ENCODE measurements at regions not wholly inside any gene's neighbourhood (a gene's known extent, or its start where the extent isn't known, plus 50 kb on each side); places are given as distances from the start of the nearest gene placed in this dataset.

GRCh38 chr10:64494901-64495300, 973.7 kb downstream of the REEP3 start:
- no peak for TF ChIP-seq ZNF8 (CRISPR knock-in tag; IDR thresholded peaks at IDR 0.05)
- no peak for TF ChIP-seq CSRNP3 (CRISPR knock-in tag; IDR thresholded peaks at IDR 0.05)
- no peak for TF ChIP-seq CREB5 (CRISPR knock-in tag; IDR thresholded peaks at IDR 0.05; ENCODE audit: low read depth)
- no peak for TF ChIP-seq ZNF70 (CRISPR knock-in tag; IDR thresholded peaks at IDR 0.05)
- no peak for TF ChIP-seq PATZ1 (CRISPR knock-in tag; IDR thresholded peaks at IDR 0.05; ENCODE audit: borderline replicate concordance)
- no peak for TF ChIP-seq POU6F1 (CRISPR knock-in tag; IDR thresholded peaks at IDR 0.05; ENCODE audit: borderline replicate concordance, low read depth)
- no peak for TF ChIP-seq ARNTL (CRISPR knock-in tag; IDR thresholded peaks at IDR 0.05; ENCODE audit: borderline replicate concordance, low read depth)
- no peak for TF ChIP-seq ZFP30 (CRISPR knock-in tag; IDR thresholded peaks at IDR 0.05)
- TF ChIP-seq CSDC2 (CRISPR knock-in tag; IDR thresholded peaks at IDR 0.05) = no peak
- TF ChIP-seq ESRRG (CRISPR knock-in tag; IDR thresholded peaks at IDR 0.05) = no peak
